ENCODE measurements at regions not wholly inside any gene's neighbourhood (a gene's known extent, or its start where the extent isn't known, plus 50 kb on each side); places are given as distances from the start of the nearest gene placed in this dataset.

DNA sequence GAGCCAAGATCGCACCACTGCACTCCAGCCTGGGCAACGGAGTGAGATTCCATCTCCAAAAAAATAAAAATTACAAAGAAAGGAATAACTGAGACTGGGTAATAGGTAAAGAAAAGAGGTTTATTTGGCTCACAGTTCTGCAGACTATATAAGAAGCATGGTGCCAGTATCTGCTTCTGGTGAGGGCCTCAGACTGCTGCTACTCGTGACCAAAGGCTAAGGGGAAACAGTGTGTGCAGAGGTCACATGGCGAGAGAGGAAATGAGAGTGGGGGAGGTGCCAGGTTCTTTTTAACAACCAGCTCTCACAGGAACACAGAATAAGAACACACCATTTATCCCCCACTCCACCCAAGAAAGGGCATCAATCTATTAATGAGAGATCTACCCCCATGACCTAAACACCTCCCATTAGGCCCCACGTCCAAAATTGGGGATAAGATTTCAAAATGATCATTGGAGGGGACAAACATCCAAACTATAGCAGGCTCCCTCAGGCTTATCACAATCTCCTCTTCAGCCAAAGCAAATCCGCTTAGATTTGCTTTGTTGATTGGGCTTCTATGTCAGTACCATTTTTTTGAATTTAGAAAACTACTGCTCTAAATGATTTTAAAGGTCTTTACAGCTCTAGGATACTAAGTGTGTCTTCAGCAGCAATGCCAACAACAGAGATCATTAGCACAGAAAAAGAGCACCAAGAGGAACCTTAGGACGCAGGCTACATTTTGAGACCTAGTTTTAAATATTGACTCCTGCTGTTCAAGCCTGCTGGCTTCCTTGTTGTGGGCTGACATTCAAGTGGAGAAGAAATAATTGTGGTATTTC is 84.2 kb upstream of the TBL1XR1 start (continued):
- TF ChIP-seq, protein P1, sequence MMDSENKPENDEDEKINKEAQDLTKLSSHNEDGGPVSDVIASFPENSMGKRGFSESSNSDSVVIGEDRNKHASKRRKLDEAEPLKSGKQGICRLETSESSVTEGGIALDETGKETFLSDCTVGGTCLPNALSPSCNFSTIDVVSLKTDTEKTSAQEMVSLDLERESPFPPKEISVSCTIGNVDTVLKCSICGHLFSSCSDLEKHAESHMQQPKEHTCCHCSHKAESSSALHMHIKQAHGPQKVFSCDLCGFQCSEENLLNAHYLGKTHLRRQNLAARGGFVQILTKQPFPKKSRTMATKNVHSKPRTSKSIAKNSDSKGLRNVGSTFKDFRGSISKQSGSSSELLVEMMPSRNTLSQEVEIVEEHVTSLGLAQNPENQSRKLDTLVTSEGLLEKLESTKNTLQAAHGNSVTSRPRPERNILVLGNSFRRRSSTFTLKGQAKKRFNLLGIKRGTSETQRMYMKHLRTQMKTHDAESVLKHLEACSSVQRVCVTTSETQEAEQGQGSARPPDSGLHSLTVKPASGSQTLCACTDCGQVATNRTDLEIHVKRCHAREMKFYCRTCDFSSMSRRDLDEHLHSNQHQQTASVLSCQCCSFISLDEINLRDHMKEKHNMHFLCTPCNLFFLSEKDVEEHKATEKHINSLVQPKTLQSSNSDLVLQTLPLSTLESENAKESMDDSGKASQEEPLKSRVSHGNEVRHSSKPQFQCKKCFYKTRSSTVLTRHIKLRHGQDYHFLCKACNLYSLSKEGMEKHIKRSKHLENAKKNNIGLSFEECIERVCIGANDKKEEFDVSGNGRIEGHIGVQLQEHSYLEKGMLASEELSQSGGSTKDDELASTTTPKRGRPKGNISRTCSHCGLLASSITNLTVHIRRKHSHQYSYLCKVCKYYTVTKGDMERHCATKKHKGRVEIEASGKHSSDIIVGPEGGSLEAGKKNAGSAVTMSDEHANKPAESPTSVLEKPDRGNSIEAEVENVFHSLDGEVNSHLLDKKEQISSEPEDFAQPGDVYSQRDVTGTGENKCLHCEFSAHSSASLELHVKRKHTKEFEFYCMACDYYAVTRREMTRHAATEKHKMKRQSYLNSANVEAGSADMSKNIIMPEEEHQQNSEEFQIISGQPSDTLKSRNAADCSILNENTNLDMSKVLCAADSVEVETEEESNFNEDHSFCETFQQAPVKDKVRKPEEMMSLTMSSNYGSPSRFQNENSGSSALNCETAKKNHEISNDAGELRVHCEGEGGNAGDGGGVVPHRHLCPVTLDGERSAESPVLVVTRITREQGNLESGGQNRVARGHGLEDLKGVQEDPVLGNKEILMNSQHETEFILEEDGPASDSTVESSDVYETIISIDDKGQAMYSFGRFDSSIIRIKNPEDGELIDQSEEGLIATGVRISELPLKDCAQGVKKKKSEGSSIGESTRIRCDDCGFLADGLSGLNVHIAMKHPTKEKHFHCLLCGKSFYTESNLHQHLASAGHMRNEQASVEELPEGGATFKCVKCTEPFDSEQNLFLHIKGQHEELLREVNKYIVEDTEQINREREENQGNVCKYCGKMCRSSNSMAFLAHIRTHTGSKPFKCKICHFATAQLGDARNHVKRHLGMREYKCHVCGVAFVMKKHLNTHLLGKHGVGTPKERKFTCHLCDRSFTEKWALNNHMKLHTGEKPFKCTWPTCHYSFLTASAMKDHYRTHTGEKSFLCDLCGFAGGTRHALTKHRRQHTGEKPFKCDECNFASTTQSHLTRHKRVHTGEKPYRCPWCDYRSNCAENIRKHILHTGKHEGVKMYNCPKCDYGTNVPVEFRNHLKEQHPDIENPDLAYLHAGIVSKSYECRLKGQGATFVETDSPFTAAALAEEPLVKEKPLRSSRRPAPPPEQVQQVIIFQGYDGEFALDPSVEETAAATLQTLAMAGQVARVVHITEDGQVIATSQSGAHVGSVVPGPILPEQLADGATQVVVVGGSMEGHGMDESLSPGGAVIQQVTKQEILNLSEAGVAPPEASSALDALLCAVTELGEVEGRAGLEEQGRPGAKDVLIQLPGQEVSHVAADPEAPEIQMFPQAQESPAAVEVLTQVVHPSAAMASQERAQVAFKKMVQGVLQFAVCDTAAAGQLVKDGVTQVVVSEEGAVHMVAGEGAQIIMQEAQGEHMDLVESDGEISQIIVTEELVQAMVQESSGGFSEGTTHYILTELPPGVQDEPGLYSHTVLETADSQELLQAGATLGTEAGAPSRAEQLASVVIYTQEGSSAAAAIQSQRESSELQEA (CRISPR knock-in tag; IDR thresholded peaks at IDR 0.05; ENCODE audit: not compliant biosample characterization): no peak
- TF ChIP-seq ZNF644 (CRISPR knock-in tag; IDR thresholded peaks at IDR 0.05; ENCODE audit: low read depth) (peak; percentile 35; the same call in 1 of the 2 replicates), ZNF615 (CRISPR knock-in tag; IDR thresholded peaks at IDR 0.05; ENCODE audit: borderline replicate concordance) (no peak), ZNF768 (CRISPR knock-in tag; IDR thresholded peaks at IDR 0.05) (no peak), ZNF792 (CRISPR knock-in tag; IDR thresholded peaks at IDR 0.05) (0 out of 2 replicates have a peak, but pooled peaks have one; percentile 21), ZNF207 (IDR thresholded peaks at IDR 0.05; ENCODE audit: borderline replicate concordance) (no peak), ATM (IDR thresholded peaks at IDR 0.05; ENCODE audit: borderline replicate concordance) (no peak), ATF1 (CRISPR knock-in tag; IDR thresholded peaks at IDR 0.05) (no peak), KMT2B (CRISPR knock-in tag; IDR thresholded peaks at IDR 0.05) (no peak), PPARG (CRISPR knock-in tag; conservative IDR thresholded peaks at IDR 0.05) (peak; percentile 88), KDM1A (CRISPR knock-in tag; IDR thresholded peaks at IDR 0.05) (no peak), WIZ (CRISPR knock-in tag; IDR thresholded peaks at IDR 0.05) (no peak), SOX6 (IDR thresholded peaks at IDR 0.05) (no peak), SOX6 (CRISPR knock-in tag; IDR thresholded peaks at IDR 0.05) (no peak), MED1 (CRISPR knock-in tag; IDR thresholded peaks at IDR 0.05) (no peak)
- TF ChIP-seq, protein P2, sequence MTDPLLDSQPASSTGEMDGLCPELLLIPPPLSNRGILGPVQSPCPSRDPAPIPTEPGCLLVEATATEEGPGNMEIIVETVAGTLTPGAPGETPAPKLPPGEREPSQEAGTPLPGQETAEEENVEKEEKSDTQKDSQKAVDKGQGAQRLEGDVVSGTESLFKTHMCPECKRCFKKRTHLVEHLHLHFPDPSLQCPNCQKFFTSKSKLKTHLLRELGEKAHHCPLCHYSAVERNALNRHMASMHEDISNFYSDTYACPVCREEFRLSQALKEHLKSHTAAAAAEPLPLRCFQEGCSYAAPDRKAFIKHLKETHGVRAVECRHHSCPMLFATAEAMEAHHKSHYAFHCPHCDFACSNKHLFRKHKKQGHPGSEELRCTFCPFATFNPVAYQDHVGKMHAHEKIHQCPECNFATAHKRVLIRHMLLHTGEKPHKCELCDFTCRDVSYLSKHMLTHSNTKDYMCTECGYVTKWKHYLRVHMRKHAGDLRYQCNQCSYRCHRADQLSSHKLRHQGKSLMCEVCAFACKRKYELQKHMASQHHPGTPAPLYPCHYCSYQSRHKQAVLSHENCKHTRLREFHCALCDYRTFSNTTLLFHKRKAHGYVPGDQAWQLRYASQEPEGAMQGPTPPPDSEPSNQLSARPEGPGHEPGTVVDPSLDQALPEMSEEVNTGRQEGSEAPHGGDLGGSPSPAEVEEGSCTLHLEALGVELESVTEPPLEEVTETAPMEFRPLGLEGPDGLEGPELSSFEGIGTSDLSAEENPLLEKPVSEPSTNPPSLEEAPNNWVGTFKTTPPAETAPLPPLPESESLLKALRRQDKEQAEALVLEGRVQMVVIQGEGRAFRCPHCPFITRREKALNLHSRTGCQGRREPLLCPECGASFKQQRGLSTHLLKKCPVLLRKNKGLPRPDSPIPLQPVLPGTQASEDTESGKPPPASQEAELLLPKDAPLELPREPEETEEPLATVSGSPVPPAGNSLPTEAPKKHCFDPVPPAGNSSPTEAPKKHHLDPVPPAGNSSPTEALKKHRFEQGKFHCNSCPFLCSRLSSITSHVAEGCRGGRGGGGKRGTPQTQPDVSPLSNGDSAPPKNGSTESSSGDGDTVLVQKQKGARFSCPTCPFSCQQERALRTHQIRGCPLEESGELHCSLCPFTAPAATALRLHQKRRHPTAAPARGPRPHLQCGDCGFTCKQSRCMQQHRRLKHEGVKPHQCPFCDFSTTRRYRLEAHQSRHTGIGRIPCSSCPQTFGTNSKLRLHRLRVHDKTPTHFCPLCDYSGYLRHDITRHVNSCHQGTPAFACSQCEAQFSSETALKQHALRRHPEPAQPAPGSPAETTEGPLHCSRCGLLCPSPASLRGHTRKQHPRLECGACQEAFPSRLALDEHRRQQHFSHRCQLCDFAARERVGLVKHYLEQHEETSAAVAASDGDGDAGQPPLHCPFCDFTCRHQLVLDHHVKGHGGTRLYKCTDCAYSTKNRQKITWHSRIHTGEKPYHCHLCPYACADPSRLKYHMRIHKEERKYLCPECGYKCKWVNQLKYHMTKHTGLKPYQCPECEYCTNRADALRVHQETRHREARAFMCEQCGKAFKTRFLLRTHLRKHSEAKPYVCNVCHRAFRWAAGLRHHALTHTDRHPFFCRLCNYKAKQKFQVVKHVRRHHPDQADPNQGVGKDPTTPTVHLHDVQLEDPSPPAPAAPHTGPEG (CRISPR knock-in tag; IDR thresholded peaks at IDR 0.05): no peak
